ENCODE measurements at regions not wholly inside any gene's neighbourhood (a gene's known extent, or its start where the extent isn't known, plus 50 kb on each side); places are given as distances from the start of the nearest gene placed in this dataset.

DNA sequence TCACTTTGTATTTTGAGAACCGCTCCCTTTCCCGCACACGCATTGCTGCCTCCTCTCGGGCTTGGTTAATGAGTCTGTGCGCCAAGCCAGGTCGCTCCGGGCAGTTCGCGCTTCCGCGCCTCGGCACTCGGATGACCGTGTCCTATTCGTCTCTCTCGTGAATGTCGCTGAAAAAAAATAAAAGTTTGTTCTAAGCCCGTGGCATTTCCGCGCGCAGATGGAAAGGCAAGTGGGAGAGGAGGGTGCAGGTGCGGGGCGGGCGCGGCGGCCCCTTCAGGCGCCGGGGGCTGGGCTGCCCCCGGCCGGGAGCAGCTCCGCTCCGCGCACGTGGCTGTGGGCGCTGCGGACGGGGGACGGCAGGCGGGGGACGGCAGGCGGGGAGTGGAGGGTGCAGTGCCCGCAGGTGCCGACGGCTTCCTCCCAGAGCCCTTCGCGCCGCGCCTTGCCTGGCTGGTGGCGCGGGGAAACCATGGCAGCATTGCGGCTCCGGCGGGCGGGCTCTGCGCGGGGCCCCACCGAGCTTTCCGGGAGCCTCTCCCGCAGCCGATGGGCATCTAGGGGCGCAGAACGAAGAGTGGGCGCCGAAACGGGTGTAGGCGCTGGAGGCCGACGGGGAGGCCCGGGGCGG is 159.6 kb upstream of the SIX2 start (continued):
- TF ChIP-seq, protein P1, sequence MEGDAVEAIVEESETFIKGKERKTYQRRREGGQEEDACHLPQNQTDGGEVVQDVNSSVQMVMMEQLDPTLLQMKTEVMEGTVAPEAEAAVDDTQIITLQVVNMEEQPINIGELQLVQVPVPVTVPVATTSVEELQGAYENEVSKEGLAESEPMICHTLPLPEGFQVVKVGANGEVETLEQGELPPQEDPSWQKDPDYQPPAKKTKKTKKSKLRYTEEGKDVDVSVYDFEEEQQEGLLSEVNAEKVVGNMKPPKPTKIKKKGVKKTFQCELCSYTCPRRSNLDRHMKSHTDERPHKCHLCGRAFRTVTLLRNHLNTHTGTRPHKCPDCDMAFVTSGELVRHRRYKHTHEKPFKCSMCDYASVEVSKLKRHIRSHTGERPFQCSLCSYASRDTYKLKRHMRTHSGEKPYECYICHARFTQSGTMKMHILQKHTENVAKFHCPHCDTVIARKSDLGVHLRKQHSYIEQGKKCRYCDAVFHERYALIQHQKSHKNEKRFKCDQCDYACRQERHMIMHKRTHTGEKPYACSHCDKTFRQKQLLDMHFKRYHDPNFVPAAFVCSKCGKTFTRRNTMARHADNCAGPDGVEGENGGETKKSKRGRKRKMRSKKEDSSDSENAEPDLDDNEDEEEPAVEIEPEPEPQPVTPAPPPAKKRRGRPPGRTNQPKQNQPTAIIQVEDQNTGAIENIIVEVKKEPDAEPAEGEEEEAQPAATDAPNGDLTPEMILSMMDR (IDR thresholded peaks at IDR 0.05): no peak
- TF ChIP-seq, protein P2, sequence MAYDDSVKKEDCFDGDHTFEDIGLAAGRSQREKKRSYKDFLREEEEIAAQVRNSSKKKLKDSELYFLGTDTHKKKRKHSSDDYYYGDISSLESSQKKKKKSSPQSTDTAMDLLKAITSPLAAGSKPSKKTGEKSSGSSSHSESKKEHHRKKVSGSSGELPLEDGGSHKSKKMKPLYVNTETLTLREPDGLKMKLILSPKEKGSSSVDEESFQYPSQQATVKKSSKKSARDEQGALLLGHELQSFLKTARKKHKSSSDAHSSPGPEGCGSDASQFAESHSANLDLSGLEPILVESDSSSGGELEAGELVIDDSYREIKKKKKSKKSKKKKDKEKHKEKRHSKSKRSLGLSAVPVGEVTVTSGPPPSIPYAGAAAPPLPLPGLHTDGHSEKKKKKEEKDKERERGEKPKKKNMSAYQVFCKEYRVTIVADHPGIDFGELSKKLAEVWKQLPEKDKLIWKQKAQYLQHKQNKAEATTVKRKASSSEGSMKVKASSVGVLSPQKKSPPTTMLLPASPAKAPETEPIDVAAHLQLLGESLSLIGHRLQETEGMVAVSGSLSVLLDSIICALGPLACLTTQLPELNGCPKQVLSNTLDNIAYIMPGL (CRISPR knock-in tag; IDR thresholded peaks at IDR 0.05; ENCODE audit: borderline replicate concordance): no peak
- TF ChIP-seq HOXA7 (CRISPR knock-in tag; IDR thresholded peaks at IDR 0.05): no peak
- TF ChIP-seq MYC (IDR thresholded peaks at IDR 0.05; ENCODE audit: borderline replicate concordance, low read length): 0 out of 2 replicates have a peak, but pooled peaks have one; percentile 42
- peak in 1 of 2 experiments; percentile 27; a peak in 1 of 5 replicates for TF ChIP-seq JUN (IDR thresholded peaks at IDR 0.05)
- no peak for TF ChIP-seq EHF (CRISPR knock-in tag; IDR thresholded peaks at IDR 0.05)
- no peak for TF ChIP-seq BHLHE40 (IDR thresholded peaks at IDR 0.05; ENCODE audit: low read depth, low read length)
- TF ChIP-seq EP300 (IDR thresholded peaks at IDR 0.05): no peak
- TF ChIP-seq HES2 (IDR thresholded peaks at IDR 0.05): no peak
- TF ChIP-seq ZFP36 (IDR thresholded peaks at IDR 0.05; ENCODE audit: borderline replicate concordance, partially characterized antibody): no peak
- TF ChIP-seq KDM5A (IDR thresholded peaks at IDR 0.05): no peak
- TF ChIP-seq, protein P3, sequence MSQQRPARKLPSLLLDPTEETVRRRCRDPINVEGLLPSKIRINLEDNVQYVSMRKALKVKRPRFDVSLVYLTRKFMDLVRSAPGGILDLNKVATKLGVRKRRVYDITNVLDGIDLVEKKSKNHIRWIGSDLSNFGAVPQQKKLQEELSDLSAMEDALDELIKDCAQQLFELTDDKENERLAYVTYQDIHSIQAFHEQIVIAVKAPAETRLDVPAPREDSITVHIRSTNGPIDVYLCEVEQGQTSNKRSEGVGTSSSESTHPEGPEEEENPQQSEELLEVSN (IDR thresholded peaks at IDR 0.05; ENCODE audit: borderline replicate concordance, low read depth): peak; percentile 80; the same call in 1 of the 2 replicates
- no peak for TF ChIP-seq CHD4 (IDR thresholded peaks at IDR 0.05; ENCODE audit: borderline replicate concordance)
- no peak for TF ChIP-seq CEBPB (IDR thresholded peaks at IDR 0.05)
- TF ChIP-seq RAD21 (conservative IDR thresholded peaks at IDR 0.05 in 1 of 2, IDR thresholded peaks at IDR 0.05 in 1 of 2): 0 out of 5 replicates have a peak, but pooled peaks of 1 of the 2 experiments have one; percentile 4
- TF ChIP-seq RARB (CRISPR knock-in tag; IDR thresholded peaks at IDR 0.05): no peak
- no peak for TF ChIP-seq ATOH8 (CRISPR knock-in tag; IDR thresholded peaks at IDR 0.05; ENCODE audit: low read depth)
- no peak for TF ChIP-seq CHD2 (IDR thresholded peaks at IDR 0.05; ENCODE audit: low read length, partially characterized antibody)
- no peak for TF ChIP-seq HEYL (CRISPR knock-in tag; IDR thresholded peaks at IDR 0.05)
- TF ChIP-seq HDAC2 (IDR thresholded peaks at IDR 0.05): no peak
- TF ChIP-seq ESRRA (IDR thresholded peaks at IDR 0.05; ENCODE audit: borderline replicate concordance, low read length): no peak
- TF ChIP-seq MAZ (IDR thresholded peaks at IDR 0.05; ENCODE audit: borderline replicate concordance, low read depth, low read length): no peak
- no peak for TF ChIP-seq EHMT2 (IDR thresholded peaks at IDR 0.05; ENCODE audit: low read depth)
- 0 out of 2 replicates have a peak, but pooled peaks have one; percentile 14 for TF ChIP-seq CBX8 (IDR thresholded peaks at IDR 0.05)

Measured in A549 (cell line).